ENCODE measurements at regions not wholly inside any gene's neighbourhood (a gene's known extent, or its start where the extent isn't known, plus 50 kb on each side); places are given as distances from the start of the nearest gene placed in this dataset.

GRCh38 chr13:62512194-62513141 lies 1096.8 kb upstream of the PCDH20 start:
- peak; percentile 85 for DNase-seq (ENCODE audit: extremely low spot score)
- CTCF ChIA-PET: interaction anchor here (0.5 to 2.7 kb wide), 7 partner anchors 9 to 1733 kb away, joined by 3 to 11 read pairs (median 4); no protein-coding TSS in a partner anchor
- POLR2A ChIA-PET: no interaction called here
- no peak for TF ChIP-seq FOXA1 (IDR thresholded peaks at IDR 0.05)
- peak; percentile 58; the same call in 1 of the 2 replicates for TF ChIP-seq ARNT (IDR thresholded peaks at IDR 0.05)
- TF ChIP-seq FOXM1 (IDR thresholded peaks at IDR 0.05; ENCODE audit: borderline replicate concordance): peak; percentile 73; the same call in 1 of the 2 replicates
- TF ChIP-seq L3MBTL2 (conservative IDR thresholded peaks at IDR 0.05): peak; percentile 84

- ChIA-PET POLR2A (no interaction called here), CTCF (interaction anchor here (0.5 to 2.7 kb wide), 5 partner anchors 8 to 154 kb away, joined by 3 to 11 read pairs (median 4); no protein-coding TSS in a partner anchor)
- TF ChIP-seq L3MBTL2 (conservative IDR thresholded peaks at IDR 0.05) (no peak), FOXA1 (IDR thresholded peaks at IDR 0.05) (no peak), SUZ12 (IDR thresholded peaks at IDR 0.05) (no peak), LEF1 (IDR thresholded peaks at IDR 0.05; ENCODE audit: borderline replicate concordance) (no peak), ARNT (IDR thresholded peaks at IDR 0.05) (no peak), SP1 (IDR thresholded peaks at IDR 0.05) (no peak), ZNF384 (IDR thresholded peaks at IDR 0.05) (no peak), FOXK2 (IDR thresholded peaks at IDR 0.05) (no peak), PKNOX1 (IDR thresholded peaks at IDR 0.05) (no peak), ELF4 (IDR thresholded peaks at IDR 0.05) (no peak), CTBP1 (IDR thresholded peaks at IDR 0.05; ENCODE audit: borderline replicate concordance) (no peak), HDGF (IDR thresholded peaks at IDR 0.05; ENCODE audit: borderline replicate concordance) (no peak), BHLHE40 (IDR thresholded peaks at IDR 0.05; ENCODE audit: borderline replicate concordance) (no peak), NFRKB (IDR thresholded peaks at IDR 0.05) (no peak), FOXM1 (IDR thresholded peaks at IDR 0.05; ENCODE audit: borderline replicate concordance) (no peak), TARDBP (IDR thresholded peaks at IDR 0.05) (no peak)
- no peak for DNase-seq (ENCODE audit: extremely low spot score)
These were observed 1095.4 kb upstream of the PCDH20 start for GRCh38 chr13:62510906-62511655.

- no peak for DNase-seq (ENCODE audit: extremely low spot score)
- CTCF ChIA-PET: interaction anchor here (1.1 kb wide), 1 partner anchor 9 kb away, joined by 4 read pairs; no protein-coding TSS in a partner anchor
- TF ChIP-seq FOXM1 (IDR thresholded peaks at IDR 0.05; ENCODE audit: borderline replicate concordance) (no peak), PKNOX1 (IDR thresholded peaks at IDR 0.05) (no peak), TARDBP (IDR thresholded peaks at IDR 0.05) (no peak), L3MBTL2 (conservative IDR thresholded peaks at IDR 0.05) (no peak), NFRKB (IDR thresholded peaks at IDR 0.05) (no peak)
- POLR2A ChIA-PET: no interaction called here
These were observed 1086.9 kb upstream of the PCDH20 start for GRCh38 chr13:62502588-62502987.

- TF ChIP-seq FOXA1 (IDR thresholded peaks at IDR 0.05) (no peak), L3MBTL2 (conservative IDR thresholded peaks at IDR 0.05) (no peak), SUZ12 (IDR thresholded peaks at IDR 0.05) (no peak), ARNT (IDR thresholded peaks at IDR 0.05) (no peak), FOXK2 (IDR thresholded peaks at IDR 0.05) (no peak), BHLHE40 (IDR thresholded peaks at IDR 0.05; ENCODE audit: borderline replicate concordance) (no peak), FOXM1 (IDR thresholded peaks at IDR 0.05; ENCODE audit: borderline replicate concordance) (no peak), SP1 (IDR thresholded peaks at IDR 0.05) (no peak), HDGF (IDR thresholded peaks at IDR 0.05; ENCODE audit: borderline replicate concordance) (no peak)
- POLR2A ChIA-PET: no interaction called here
- CTCF ChIA-PET: interaction anchor here (1.5 kb wide), 1 partner anchor 23 kb away, joined by 3 read pairs; no protein-coding TSS in a partner anchor
- no peak for DNase-seq (ENCODE audit: extremely low spot score)
These were observed 1074.1 kb upstream of the PCDH20 start for GRCh38 chr13:62489731-62490130.

GRCh38 chr13:62483774-62484173 lies 1068.1 kb upstream of the PCDH20 start:
- DNase-seq (ENCODE audit: extremely low spot score): no peak
- ChIA-PET CTCF (no interaction called here), POLR2A (no interaction called here)
- TF ChIP-seq ELF4 (IDR thresholded peaks at IDR 0.05): no peak
- TF ChIP-seq L3MBTL2 (conservative IDR thresholded peaks at IDR 0.05): no peak
- no peak for TF ChIP-seq BHLHE40 (IDR thresholded peaks at IDR 0.05; ENCODE audit: borderline replicate concordance)
- TF ChIP-seq FOXK2 (IDR thresholded peaks at IDR 0.05): no peak
- no peak for TF ChIP-seq CTBP1 (IDR thresholded peaks at IDR 0.05; ENCODE audit: borderline replicate concordance)
- no peak for TF ChIP-seq TARDBP (IDR thresholded peaks at IDR 0.05)
- TF ChIP-seq NFRKB (IDR thresholded peaks at IDR 0.05): no peak
- TF ChIP-seq ARNT (IDR thresholded peaks at IDR 0.05): no peak
- no peak for TF ChIP-seq PKNOX1 (IDR thresholded peaks at IDR 0.05)
- no peak for TF ChIP-seq SUZ12 (IDR thresholded peaks at IDR 0.05)
- no peak for TF ChIP-seq SP1 (IDR thresholded peaks at IDR 0.05)
- TF ChIP-seq ZNF384 (IDR thresholded peaks at IDR 0.05): no peak
- no peak for TF ChIP-seq HDGF (IDR thresholded peaks at IDR 0.05; ENCODE audit: borderline replicate concordance)
- no peak for TF ChIP-seq FOXM1 (IDR thresholded peaks at IDR 0.05; ENCODE audit: borderline replicate concordance)
- TF ChIP-seq FOXA1 (IDR thresholded peaks at IDR 0.05): no peak
- TF ChIP-seq LEF1 (IDR thresholded peaks at IDR 0.05; ENCODE audit: borderline replicate concordance): no peak

Measured in HEK293T (cell line).